ENCODE measurements at regions not wholly inside any gene's neighbourhood (a gene's known extent, or its start where the extent isn't known, plus 50 kb on each side); places are given as distances from the start of the nearest gene placed in this dataset.

- TF ChIP-seq CTCF (conservative IDR thresholded peaks at IDR 0.05) (no peak), ZFX (IDR thresholded peaks at IDR 0.05) (no peak)
Observed at GRCh38 chr16:85370543-85370880, 242.6 kb upstream of the GSE1 start.

All from C4-2B (cell line).